ENCODE measurements at regions not wholly inside any gene's neighbourhood (a gene's known extent, or its start where the extent isn't known, plus 50 kb on each side); places are given as distances from the start of the nearest gene placed in this dataset.

GRCh38 chr1:239269706-239270105, 116.7 kb upstream of the CHRM3 start:
- DNase-seq: no peak
- ATAC-seq: no peak
- intact Hi-C loops (cut with micrococcal nuclease): no loop called here

DNA sequence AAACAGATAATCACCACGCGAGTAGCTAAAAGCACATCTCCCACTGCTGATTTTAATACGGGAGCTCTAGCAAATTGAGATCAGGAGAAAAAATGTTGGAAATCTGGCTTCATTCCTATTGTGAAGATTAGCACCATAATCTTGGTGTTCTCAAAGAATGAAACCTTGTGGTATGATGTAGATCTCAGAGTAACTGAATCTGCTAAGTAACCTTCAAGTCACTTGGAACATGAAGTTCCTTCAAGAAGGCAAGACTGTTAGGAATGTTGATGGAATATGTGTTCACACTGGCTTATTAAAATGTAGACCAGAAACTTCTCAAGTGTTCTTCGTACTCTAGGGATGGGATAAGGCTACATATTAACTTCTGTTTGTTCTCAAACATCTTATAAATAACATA, 117.4 kb upstream of the CHRM3 start:
- no peak for DNase-seq
- intact Hi-C loops (cut with micrococcal nuclease): no loop called here
- no peak for ATAC-seq

DNA sequence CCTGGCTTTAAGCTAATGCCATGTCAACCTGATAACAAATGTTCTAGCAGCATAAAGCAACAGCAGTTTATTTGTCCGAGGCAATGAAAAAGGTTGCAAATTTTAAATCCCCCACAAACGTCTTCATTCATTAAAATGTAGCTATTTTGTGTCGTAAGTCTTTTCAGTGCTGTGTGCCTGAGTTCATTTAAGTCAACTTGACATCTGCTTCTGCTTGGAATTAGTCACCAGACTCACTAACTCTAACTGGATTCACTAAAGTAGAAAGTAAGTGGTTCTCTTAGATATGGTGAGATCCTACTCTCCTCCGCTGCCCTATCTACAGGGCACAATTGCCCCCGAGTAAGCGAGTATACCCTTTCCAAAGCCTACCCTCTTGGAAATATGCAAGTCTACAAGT, 118.4 kb upstream of the CHRM3 start:
- DNase-seq (no peak), ATAC-seq (no peak)
- intact Hi-C loops (cut with micrococcal nuclease): no loop called here

- intact Hi-C loops (cut with micrococcal nuclease): no loop called here
- no peak for ATAC-seq
- DNase-seq: no peak
Observed at GRCh38 chr1:239263801-239264200, 122.6 kb upstream of the CHRM3 start.

GRCh38 chr1:239262538-239262937, 123.8 kb upstream of the CHRM3 start:
- intact Hi-C loops (cut with micrococcal nuclease): no loop called here
- DNase-seq (no peak), ATAC-seq (no peak)

DNA sequence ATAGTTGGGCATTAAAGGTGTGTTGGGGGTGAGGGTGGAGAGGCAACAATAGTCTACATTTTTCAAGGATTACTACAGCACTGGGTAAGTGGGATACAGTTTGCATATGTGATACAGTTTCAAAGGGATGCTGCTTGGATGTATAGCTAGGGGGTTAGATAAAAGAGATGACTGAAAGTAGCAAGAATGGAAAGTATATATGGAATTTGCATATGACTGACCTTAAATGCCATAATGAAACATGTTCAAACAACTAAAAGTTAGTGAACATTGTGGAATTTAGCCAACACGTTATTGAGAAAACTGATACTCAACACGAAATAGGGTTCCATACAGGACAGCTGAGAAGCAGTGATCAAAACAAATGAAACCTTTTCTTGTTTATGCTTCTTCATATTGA, 124.8 kb upstream of the CHRM3 start:
- ATAC-seq: no peak
- intact Hi-C loops (cut with micrococcal nuclease): no loop called here

GRCh38 chr1:239260842-239261241, 125.5 kb upstream of the CHRM3 start:
- ATAC-seq (no peak), DNase-seq (no peak)
- intact Hi-C loops (cut with micrococcal nuclease): no loop called here

More for the DNA sequence above, 124.8 kb upstream of the CHRM3 start:
- no peak for DNase-seq

GRCh38 chr1:239255628-239256160, 130.7 kb upstream of the CHRM3 start:
- intact Hi-C loops (cut with micrococcal nuclease): no loop called here
- DNase-seq: no peak
- no peak for ATAC-seq

DNA sequence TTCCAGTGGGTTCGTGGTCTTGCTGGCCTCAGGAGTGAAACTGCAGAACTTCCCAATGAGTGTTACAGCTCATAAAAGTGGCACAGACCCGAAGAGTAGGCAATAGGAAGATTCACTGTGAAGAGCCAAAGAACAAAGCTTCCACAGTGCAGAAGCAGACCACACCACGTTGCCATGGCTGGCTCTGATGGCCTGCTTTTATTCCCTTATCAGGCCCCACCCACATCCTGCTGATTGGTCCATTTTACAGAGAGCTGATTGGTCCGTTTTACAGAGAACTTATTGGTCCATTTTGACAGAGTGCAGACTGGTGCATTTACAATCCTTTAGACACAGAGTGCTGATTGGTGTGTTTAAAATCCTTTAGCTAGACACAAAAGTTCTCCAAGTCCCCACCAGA, 131.4 kb upstream of the CHRM3 start:
- DNase-seq (no peak), ATAC-seq (no peak)
- intact Hi-C loops (cut with micrococcal nuclease): no loop called here

GRCh38 chr1:239253032-239253431, 133.3 kb upstream of the CHRM3 start:
- intact Hi-C loops (cut with micrococcal nuclease): no loop called here
- DNase-seq (no peak), ATAC-seq (no peak)

- intact Hi-C loops (cut with micrococcal nuclease): no loop called here
- no peak for ATAC-seq
- DNase-seq: no peak
Observed at GRCh38 chr1:239250353-239251035, 135.9 kb upstream of the CHRM3 start.

DNA sequence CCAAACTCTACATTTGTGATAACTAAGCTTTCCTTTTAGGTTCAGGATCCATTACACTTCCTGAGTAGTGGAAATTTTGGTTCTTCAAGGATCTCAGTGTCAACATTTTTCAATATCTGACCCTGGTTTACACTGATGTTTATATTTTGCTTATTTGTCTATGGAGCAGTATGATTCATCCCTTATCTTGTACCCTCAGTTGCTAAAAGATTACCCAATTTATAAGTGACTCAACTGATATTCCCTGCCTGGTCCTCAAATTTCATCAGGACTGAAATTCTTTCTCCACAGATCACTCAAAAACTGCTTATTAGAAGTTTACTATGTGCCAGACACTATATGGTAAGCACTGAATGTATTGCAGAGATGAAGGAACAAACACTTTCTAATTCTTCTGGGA, 139.1 kb upstream of the CHRM3 start:
- intact Hi-C loops (cut with micrococcal nuclease): no loop called here
- no peak for ATAC-seq
- DNase-seq: no peak

- ATAC-seq: no peak
- DNase-seq: no peak
- intact Hi-C loops (cut with micrococcal nuclease): no loop called here
Observed at GRCh38 chr1:239244084-239244483, 142.3 kb upstream of the CHRM3 start.

- no peak for DNase-seq
- ATAC-seq: no peak
- intact Hi-C loops (cut with micrococcal nuclease): no loop called here
Observed at GRCh38 chr1:239243006-239243405, 143.4 kb upstream of the CHRM3 start.

GRCh38 chr1:239242404-239242803, 144.0 kb upstream of the CHRM3 start:
- ATAC-seq (no peak), DNase-seq (no peak)
- intact Hi-C loops (cut with micrococcal nuclease): no loop called here

DNA sequence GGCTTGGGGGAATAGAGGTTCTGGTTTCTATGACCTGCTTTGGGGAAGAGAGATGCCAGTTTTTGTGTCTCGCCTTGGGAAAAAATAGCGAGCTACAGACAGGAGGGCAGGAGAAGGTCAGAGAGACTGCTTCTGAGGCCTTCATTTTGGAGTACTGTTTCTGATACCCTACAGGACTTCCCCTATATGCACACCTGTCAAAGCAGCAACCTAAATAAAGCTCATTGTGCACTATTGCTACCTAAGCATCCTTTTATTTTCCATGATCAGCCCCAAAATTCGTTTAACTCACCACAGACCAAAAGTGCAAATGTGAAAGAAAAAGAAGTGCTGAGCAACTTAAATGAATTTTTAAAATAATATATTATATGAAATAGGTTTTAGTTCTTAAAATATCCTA, 145.6 kb upstream of the CHRM3 start:
- intact Hi-C loops (cut with micrococcal nuclease): no loop called here

GRCh38 chr1:239239529-239239928, 146.8 kb upstream of the CHRM3 start:
- intact Hi-C loops (cut with micrococcal nuclease): no loop called here
- ATAC-seq: no peak
- DNase-seq: no peak

More for the DNA sequence above, 145.6 kb upstream of the CHRM3 start:
- DNase-seq (no peak), ATAC-seq (no peak)

DNA sequence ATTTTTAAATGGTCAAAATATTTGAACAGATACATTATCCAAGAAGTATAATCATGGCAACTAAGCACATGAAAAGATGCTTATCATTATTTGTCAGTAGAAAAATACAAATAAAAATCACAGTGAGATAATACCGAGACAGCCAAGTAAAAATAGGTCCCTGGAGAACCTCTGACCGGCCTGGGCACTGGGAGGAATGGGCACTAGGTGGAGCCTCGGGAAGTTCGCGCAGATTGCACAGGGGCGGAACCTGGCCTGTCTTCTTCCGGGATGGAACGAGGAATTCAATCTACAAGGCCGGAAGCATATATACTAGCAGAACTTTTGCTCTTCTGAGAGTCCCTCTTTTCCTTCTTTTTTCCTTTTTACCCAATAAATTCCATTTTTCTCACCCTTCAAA, 148.5 kb upstream of the CHRM3 start:
- DNase-seq (no peak), ATAC-seq (no peak)
- intact Hi-C loops (cut with micrococcal nuclease): no loop called here

GRCh38 chr1:239233626-239234025, 152.7 kb upstream of the CHRM3 start:
- no peak for ATAC-seq
- no peak for DNase-seq
- intact Hi-C loops (cut with micrococcal nuclease): no loop called here

DNA sequence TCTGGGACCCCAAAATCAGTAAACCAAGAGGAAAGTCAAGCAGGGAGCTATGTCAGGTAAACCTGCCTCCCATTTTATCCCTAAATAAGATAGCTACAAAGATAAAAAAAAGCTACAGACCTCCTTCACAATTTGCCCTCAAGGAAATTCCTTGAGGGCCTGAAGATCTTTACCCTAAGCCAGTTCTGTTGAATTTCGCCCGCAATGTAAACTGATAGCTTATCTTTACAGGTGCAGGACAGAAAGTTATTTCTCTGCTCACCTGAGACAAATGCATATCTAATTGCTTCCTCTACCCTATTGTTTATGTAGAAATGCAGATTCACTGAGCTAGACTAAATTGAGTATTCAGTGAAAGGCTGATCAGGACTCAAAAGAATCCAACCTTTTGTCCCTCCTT, 153.4 kb upstream of the CHRM3 start:
- intact Hi-C loops (cut with micrococcal nuclease): no loop called here
- no peak for DNase-seq

DNA sequence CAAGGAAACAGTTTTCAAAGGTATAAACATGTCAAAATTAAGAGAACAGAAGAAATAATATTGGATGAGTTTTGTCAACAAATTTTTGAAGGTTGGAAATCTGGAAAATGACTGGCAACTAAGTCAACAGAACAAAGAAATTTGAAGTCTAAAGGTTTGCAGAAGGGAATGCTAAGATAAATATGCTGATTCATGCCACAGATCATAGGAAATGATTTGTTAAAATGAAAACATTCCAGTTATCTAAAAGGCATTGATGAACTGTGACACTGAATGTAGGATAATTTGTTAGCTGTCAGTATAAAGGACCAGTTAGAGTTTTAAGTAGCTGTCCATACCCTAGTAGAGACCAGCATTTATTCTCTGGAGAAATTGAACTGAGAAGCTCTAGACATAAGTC, 157.9 kb upstream of the CHRM3 start:
- DNase-seq (no peak), ATAC-seq (no peak)
- intact Hi-C loops (cut with micrococcal nuclease): no loop called here

More for the DNA sequence above, 153.4 kb upstream of the CHRM3 start:
- no peak for ATAC-seq

GRCh38 chr1:239225396-239225795, 161.0 kb upstream of the CHRM3 start:
- intact Hi-C loops (cut with micrococcal nuclease): no loop called here
- ATAC-seq (no peak), DNase-seq (no peak)

Measured in left ventricle myocardium superior (tissue), 1 donor.